Nephron (organoid): ENCODE measurements at regions not wholly inside any gene's neighbourhood (a gene's known extent, or its start where the extent isn't known, plus 50 kb on each side); places are given as distances from the start of the nearest gene placed in this dataset.
"Not testable (repeated sequence)": the region's sequence is repeated elsewhere in the genome, so short reads cannot be mapped to it uniquely, and the experiment has no call there.

Experiments used
- H3K27ac Mint-ChIP-seq, 3 experiments: 2 replicates each; pipeline ENCODE4 v1.8.0; 2020; ENCODE audit warnings: mixed read lengths in 3 of 3, mild to moderate bottlenecking in 2 of 3, moderate library complexity in 1 of 3
- H3K27me3 Mint-ChIP-seq: 2 replicates; pipeline ENCODE4 v1.8.0; 2021; ENCODE audit warnings: low read depth, mild to moderate bottlenecking, moderate library complexity, mixed read lengths
- H3K36me3 Mint-ChIP-seq: 2 replicates; pipeline ENCODE4 v1.8.0; 2020; ENCODE audit warnings: low read depth, mixed read lengths
- H3K4me1 Mint-ChIP-seq: 2 replicates; pipeline ENCODE4 v1.8.0; 2020; ENCODE audit warnings: mixed read lengths
- H3K4me3 Mint-ChIP-seq, 3 experiments: 2 replicates each; pipeline ENCODE4 v1.8.0; 2020; ENCODE audit warnings: mild to moderate bottlenecking in 3 of 3, mixed read lengths in 3 of 3, moderate library complexity in 2 of 3
- H3K9me3 Mint-ChIP-seq: 2 replicates; pipeline ENCODE4 v1.8.0; 2020; ENCODE audit warnings: mixed read lengths
- TF ChIP-seq, protein P1 (sequence below), 3 experiments: fragments of 200-600 bp; sonication (generic); IDR thresholded peaks; one replicate each; pipeline ENCODE4 v1.5.0; 2021; ENCODE audit warnings: antibody characterized with exemption in 3 of 3; ENCODE audit not compliant: unreplicated experiment in 3 of 3

- peaks cover 26% of the 10 kb centered on the region for H3K4me1 Mint-ChIP-seq
- no peaks in the 10 kb centered on the region for H3K36me3 Mint-ChIP-seq
These were observed 120.7 kb upstream of the SPATA31C2 start for GRCh38 chr9:88259001-88259400.

DNA sequence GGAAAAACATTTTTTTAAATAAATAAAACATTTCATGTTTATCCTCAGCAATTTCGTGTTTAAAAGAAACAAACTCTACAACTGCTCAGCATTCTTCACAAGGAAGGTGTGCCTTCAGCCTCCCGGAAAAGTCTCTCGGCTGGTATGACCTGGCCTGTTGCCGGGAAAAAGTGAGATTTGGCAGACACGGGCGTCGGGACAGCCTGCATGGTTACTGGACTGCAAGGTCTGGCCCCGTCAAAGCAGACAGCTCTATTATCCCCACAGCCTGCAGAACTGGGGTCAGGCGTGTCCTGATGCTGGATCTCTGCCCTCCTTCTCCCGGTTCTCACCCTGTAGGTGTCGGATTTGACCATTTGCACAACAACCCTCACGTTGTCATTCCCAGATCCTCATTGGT, 120.3 kb upstream of the SPATA31C2 start:
- H3K4me3 Mint-ChIP-seq, result peak overlapping the region in 1 of 3 experiments; percentile 12
- TF ChIP-seq, protein P1, sequence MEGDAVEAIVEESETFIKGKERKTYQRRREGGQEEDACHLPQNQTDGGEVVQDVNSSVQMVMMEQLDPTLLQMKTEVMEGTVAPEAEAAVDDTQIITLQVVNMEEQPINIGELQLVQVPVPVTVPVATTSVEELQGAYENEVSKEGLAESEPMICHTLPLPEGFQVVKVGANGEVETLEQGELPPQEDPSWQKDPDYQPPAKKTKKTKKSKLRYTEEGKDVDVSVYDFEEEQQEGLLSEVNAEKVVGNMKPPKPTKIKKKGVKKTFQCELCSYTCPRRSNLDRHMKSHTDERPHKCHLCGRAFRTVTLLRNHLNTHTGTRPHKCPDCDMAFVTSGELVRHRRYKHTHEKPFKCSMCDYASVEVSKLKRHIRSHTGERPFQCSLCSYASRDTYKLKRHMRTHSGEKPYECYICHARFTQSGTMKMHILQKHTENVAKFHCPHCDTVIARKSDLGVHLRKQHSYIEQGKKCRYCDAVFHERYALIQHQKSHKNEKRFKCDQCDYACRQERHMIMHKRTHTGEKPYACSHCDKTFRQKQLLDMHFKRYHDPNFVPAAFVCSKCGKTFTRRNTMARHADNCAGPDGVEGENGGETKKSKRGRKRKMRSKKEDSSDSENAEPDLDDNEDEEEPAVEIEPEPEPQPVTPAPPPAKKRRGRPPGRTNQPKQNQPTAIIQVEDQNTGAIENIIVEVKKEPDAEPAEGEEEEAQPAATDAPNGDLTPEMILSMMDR (IDR thresholded peaks at IDR 0.05; ENCODE audit: unreplicated experiment in 3 of 3), result no peak
- H3K9me3 Mint-ChIP-seq, result peaks cover 13% of the 10 kb centered on the region
- H3K36me3 Mint-ChIP-seq, result no peaks in the 10 kb centered on the region
- no peaks in the 10 kb centered on the region for H3K27me3 Mint-ChIP-seq
- H3K4me1 Mint-ChIP-seq, result peaks cover 26% of the 10 kb centered on the region
- H3K27ac Mint-ChIP-seq, result peak overlapping the region; percentile 98 to 99 (median 98)

More at GRCh38 chr9:88259001-88259400, 120.7 kb upstream of the SPATA31C2 start:
- peaks cover 10% of the 10 kb centered on the region for H3K9me3 Mint-ChIP-seq
- TF ChIP-seq, protein P1 (IDR thresholded peaks at IDR 0.05; ENCODE audit: unreplicated experiment in 3 of 3), result no peak
- peak overlapping the region; percentile 98 to 99 (median 98) for H3K27ac Mint-ChIP-seq
- peak overlapping the region in 2 of 3 experiments; percentile 12 to 32 for H3K4me3 Mint-ChIP-seq
- no peaks in the 10 kb centered on the region for H3K27me3 Mint-ChIP-seq

DNA sequence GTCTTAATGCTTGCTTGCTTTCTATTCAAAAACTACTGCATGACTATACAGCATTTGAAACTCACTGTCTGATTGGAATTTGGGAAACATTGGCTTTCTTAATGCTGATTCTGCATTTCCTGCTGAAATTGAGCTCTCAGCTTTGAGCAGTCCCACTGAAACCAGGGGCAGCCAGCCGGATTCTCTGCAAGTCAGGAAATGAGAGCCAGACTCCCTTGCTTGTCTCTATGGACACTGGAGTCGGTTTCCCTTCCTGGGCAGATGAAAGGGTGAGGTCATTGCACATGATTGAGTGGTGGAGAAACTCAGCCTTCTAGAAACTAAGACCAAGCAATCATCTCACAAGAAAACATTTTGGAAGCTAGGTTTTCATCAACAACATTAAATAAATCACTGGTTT, 119.7 kb upstream of the SPATA31C2 start:
- peak overlapping the region; percentile 98 to 99 (median 98) for H3K27ac Mint-ChIP-seq
- peak overlapping the region; percentile 1 to 44 (median 37) for H3K4me3 Mint-ChIP-seq
- TF ChIP-seq, protein P1 (IDR thresholded peaks at IDR 0.05; ENCODE audit: unreplicated experiment in 3 of 3), result no peak
- H3K27me3 Mint-ChIP-seq, result no peaks in the 10 kb centered on the region
- peaks cover 17% of the 10 kb centered on the region for H3K9me3 Mint-ChIP-seq
- peaks cover 2% of the 10 kb centered on the region for H3K36me3 Mint-ChIP-seq
- peaks cover 26% of the 10 kb centered on the region for H3K4me1 Mint-ChIP-seq

- Mint-ChIP-seq H3K36me3 (peaks cover 12% of the 10 kb centered on the region), H3K27me3 (no peaks in the 10 kb centered on the region), H3K4me3 (no peak overlapping the region), H3K27ac (peak overlapping the region; percentile 69 to 98 (median 75)), H3K4me1 (peaks cover 26% of the 10 kb centered on the region), H3K9me3 (peaks cover 32% of the 10 kb centered on the region)
- TF ChIP-seq, protein P1 (IDR thresholded peaks at IDR 0.05; ENCODE audit: unreplicated experiment in 3 of 3), result no peak
These were observed 117.9 kb upstream of the SPATA31C2 start for GRCh38 chr9:88256216-88256615.

GRCh38 chr9:88255806-88256205, 117.5 kb upstream of the SPATA31C2 start:
- H3K9me3 Mint-ChIP-seq, result peaks cover 37% of the 10 kb centered on the region
- not testable (repeated sequence) for H3K27me3 Mint-ChIP-seq, H3K4me3 Mint-ChIP-seq
- H3K27ac Mint-ChIP-seq, result peak overlapping the region in 2 of 3 experiments; percentile 7 to 98
- peaks cover 15% of the 10 kb centered on the region for H3K36me3 Mint-ChIP-seq
- H3K4me1 Mint-ChIP-seq, result peaks cover 26% of the 10 kb centered on the region

DNA sequence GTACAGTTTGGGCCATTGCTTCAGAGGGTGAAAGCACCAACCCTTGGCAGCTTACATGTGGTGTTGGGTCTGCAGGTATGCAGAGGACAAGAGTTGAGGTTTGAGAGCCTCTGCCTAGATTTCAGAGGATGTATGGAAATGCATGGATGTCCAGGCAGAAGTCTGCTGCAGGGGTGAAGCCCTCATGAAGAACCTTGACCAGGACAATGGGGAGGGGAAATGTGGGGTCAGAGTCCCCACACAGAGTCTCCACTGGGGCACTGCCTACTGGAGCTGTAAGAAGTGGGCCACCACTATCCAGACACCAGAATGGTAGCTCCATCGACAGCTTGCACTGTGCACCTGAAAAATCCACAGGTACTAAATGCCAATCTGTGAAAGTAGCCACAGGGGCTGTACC, 113.6 kb upstream of the SPATA31C2 start:
- peaks cover 8% of the 10 kb centered on the region for H3K27me3 Mint-ChIP-seq
- peaks cover 46% of the 10 kb centered on the region for H3K9me3 Mint-ChIP-seq
- H3K4me3 Mint-ChIP-seq, result no peak overlapping the region
- TF ChIP-seq, protein P1 (IDR thresholded peaks at IDR 0.05; ENCODE audit: unreplicated experiment in 3 of 3), result no peak
- peaks cover 15% of the 10 kb centered on the region for H3K36me3 Mint-ChIP-seq
- H3K4me1 Mint-ChIP-seq, result peaks cover 7% of the 10 kb centered on the region
- H3K27ac Mint-ChIP-seq, result no peak overlapping the region
